H1 (cell line): ENCODE measurements at regions not wholly inside any gene's neighbourhood (a gene's known extent, or its start where the extent isn't known, plus 50 kb on each side); places are given as distances from the start of the nearest gene placed in this dataset.

Experiments used
- ASH2L ChIP-seq: fragments of 200-600, 300-600 bp; sonication (generic); IDR thresholded peaks from one replicate; pipeline ENCODE4 v1.7.1; 2017; ENCODE audit warnings: low read length
- BACH1 ChIP-seq: IDR thresholded peaks from 2 replicates; pipeline ENCODE4 v1.6.1; 2012; ENCODE audit warnings: low read length, improper control_type of control experiment
- CHD2 ChIP-seq: IDR thresholded peaks from 2 replicates; pipeline ENCODE4 v1.6.1; 2012; ENCODE audit warnings: low read length, improper control_type of control experiment
- EZH2 ChIP-seq: fragments of 200-600 bp; sonication (generic); IDR thresholded peaks from 2 replicates; pipeline ENCODE4 v1.7.1; 2012; ENCODE audit warnings: low read depth, mild to moderate bottlenecking, moderate library complexity, low read length, inconsistent platforms; ENCODE audit not compliant: severe bottlenecking
- HDAC2 ChIP-seq, 2 experiments: fragments of 300-600 bp in 1 of 2; sonication (generic) in 1 of 2; IDR thresholded peaks; 2 replicates each; pipeline ENCODE4 v1.6.1; 2011 to 2012; ENCODE audit warnings: low read depth in 2 of 2, low read length in 2 of 2, mild to moderate bottlenecking in 2 of 2, moderate library complexity in 2 of 2, borderline replicate concordance in 1 of 2, inconsistent platforms in 1 of 2
- KDM5A ChIP-seq: fragments of 200-600 bp; IDR thresholded peaks from 2 replicates; pipeline ENCODE4 v1.7.1; 2012; ENCODE audit warnings: mild to moderate bottlenecking, low read length, inconsistent platforms, mixed read lengths
- SIX5 ChIP-seq: IDR thresholded peaks from 2 replicates; pipeline ENCODE4 v1.6.1; 2011; ENCODE audit warnings: mild to moderate bottlenecking, low read depth, low read length
- SUZ12 ChIP-seq: fragments of 200-600 bp; sonication (generic); IDR thresholded peaks from 2 replicates; pipeline ENCODE4 v1.6.1; 2012; ENCODE audit warnings: mild to moderate bottlenecking, inconsistent platforms, low read length, moderate library complexity, mixed read lengths

- no peak for TF ChIP-seq SUZ12
- no peak for TF ChIP-seq KDM5A
- TF ChIP-seq ASH2L: no peak
- TF ChIP-seq BACH1: no peak
- TF ChIP-seq SIX5: no peak
- TF ChIP-seq HDAC2 (IDR thresholded peaks at IDR 0.05; ENCODE audit: borderline replicate concordance in 1 of 2, low read depth in 2 of 2, low read length in 2 of 2): no peak
- TF ChIP-seq EZH2: no peak
- TF ChIP-seq CHD2: no peak
Observed at GRCh38 chr2:118721817-118722551, 125.5 kb downstream of the EN1 start (continued).
